BLaER1 treated with 17β-estradiol and CSF1 and Interleukin-3, amounts not matched to agents 10 nM and 100 nM (cell line): ENCODE measurements at regions not wholly inside any gene's neighbourhood (a gene's known extent, or its start where the extent isn't known, plus 50 kb on each side); places are given as distances from the start of the nearest gene placed in this dataset.

Source experiments
- H3K27ac ChIP-seq, 11 experiments: shearing (Covaris generic); formaldehyde crosslinking; 2 replicates each; pipeline ENCODE4 v1.8.1; 2022
- H3K27me3 ChIP-seq, 11 experiments: shearing (Covaris generic); formaldehyde crosslinking; 2 replicates each; pipeline ENCODE4 v1.8.1; 2022
- H3K36me3 ChIP-seq, 11 experiments: shearing (Covaris generic); formaldehyde crosslinking; 2 replicates each; pipeline ENCODE4 v1.8.1; 2022
- H3K4me1 ChIP-seq, 10 experiments: shearing (Covaris generic); formaldehyde crosslinking; 2 replicates each; pipeline ENCODE4 v1.8.1; 2022
- H3K4me2 ChIP-seq, 11 experiments: shearing (Covaris generic); formaldehyde crosslinking; 2 replicates each; pipeline ENCODE4 v1.8.1; 2022
- H3K4me3 ChIP-seq, 10 experiments: shearing (Covaris generic); formaldehyde crosslinking; 2 replicates each; pipeline ENCODE4 v1.8.1; 2022
- H3K9ac ChIP-seq, 11 experiments: shearing (Covaris generic); formaldehyde crosslinking; 2 replicates each; pipeline ENCODE4 v1.8.1; 2022
- H3K9me3 ChIP-seq, 11 experiments: shearing (Covaris generic); formaldehyde crosslinking; replicated peaks in 1 of 11; 2 replicates each; pipeline ENCODE4 v1.8.1; 2022
- H4K20me1 ChIP-seq, 11 experiments: shearing (Covaris generic); formaldehyde crosslinking; 2 replicates each; pipeline ENCODE4 v1.8.1; 2022
- Cebpa-rat ChIP-seq, 11 experiments: shearing (Covaris generic); IDR thresholded peaks; 2 replicates each; pipeline ENCODE4 v1.8.1; 2022

GRCh38 chr2:215553946-215554345, 118.1 kb upstream of the FN1 start:
- H3K9ac ChIP-seq, result no peak overlapping the region

GRCh38 chr2:215552144-215552580, 116.3 kb upstream of the FN1 start:
- no peak for TF ChIP-seq Cebpa-rat (IDR thresholded peaks at IDR 0.05)

More at GRCh38 chr2:215553946-215554345, 118.1 kb upstream of the FN1 start:
- Histone ChIP-seq H3K9me3 (no peaks in the 10 kb centered on the region), H4K20me1 (no peaks in the 10 kb centered on the region), H3K4me1 (no peaks in the 10 kb centered on the region; a peak in 1 of 20 replicates), H3K27me3 (no peaks in the 10 kb centered on the region), H3K4me3 (no peak overlapping the region), H3K4me2 (no peak overlapping the region), H3K36me3 (no peaks in the 10 kb centered on the region), H3K27ac (no peak overlapping the region)
- TF ChIP-seq Cebpa-rat (IDR thresholded peaks at IDR 0.05), result no peak

GRCh38 chr2:215550331-215550730, 114.5 kb upstream of the FN1 start:
- Histone ChIP-seq H3K4me1 (no peaks in the 10 kb centered on the region), H3K9me3 (no peaks in the 10 kb centered on the region), H3K27ac (no peak overlapping the region), H3K36me3 (no peaks in the 10 kb centered on the region), H3K27me3 (no peaks in the 10 kb centered on the region), H3K9ac (no peak overlapping the region), H3K4me2 (no peak overlapping the region), H3K4me3 (no peak overlapping the region), H4K20me1 (no peaks in the 10 kb centered on the region)
- TF ChIP-seq Cebpa-rat (IDR thresholded peaks at IDR 0.05), result no peak

More at GRCh38 chr2:215552144-215552580, 116.3 kb upstream of the FN1 start:
- Histone ChIP-seq H3K4me3 (no peak overlapping the region), H3K36me3 (no peaks in the 10 kb centered on the region), H3K9me3 (no peaks in the 10 kb centered on the region), H3K9ac (no peak overlapping the region), H3K27ac (no peak overlapping the region), H3K4me1 (no peaks in the 10 kb centered on the region; a peak in 1 of 20 replicates), H4K20me1 (no peaks in the 10 kb centered on the region), H3K27me3 (no peaks in the 10 kb centered on the region), H3K4me2 (no peak overlapping the region)

- no peak for TF ChIP-seq Cebpa-rat (IDR thresholded peaks at IDR 0.05)
- H3K9ac ChIP-seq, result no peak overlapping the region
These were observed 112.8 kb upstream of the FN1 start for GRCh38 chr2:215548714-215549113.

GRCh38 chr2:215542690-215543089, 106.8 kb upstream of the FN1 start:
- Histone ChIP-seq H4K20me1 (no peaks in the 10 kb centered on the region), H3K4me3 (no peak overlapping the region), H3K4me2 (no peak overlapping the region), H3K4me1 (peaks cover 0 to 3% (median under 1%) of the 10 kb centered on the region in 10 experiments; a peak in 9 of 20 replicates), H3K9ac (no peak overlapping the region), H3K36me3 (no peaks in the 10 kb centered on the region), H3K27me3 (no peaks in the 10 kb centered on the region), H3K27ac (no peak overlapping the region), H3K9me3 (peaks cover 0 to 10% (median 0%) of the 10 kb centered on the region in 11 experiments; a peak in 3 of 22 replicates)
- no peak for TF ChIP-seq Cebpa-rat (IDR thresholded peaks at IDR 0.05)

More at GRCh38 chr2:215548714-215549113, 112.8 kb upstream of the FN1 start:
- Histone ChIP-seq H3K4me3 (no peak overlapping the region), H3K36me3 (no peaks in the 10 kb centered on the region), H3K9me3 (no peaks in the 10 kb centered on the region), H3K4me1 (no peaks in the 10 kb centered on the region), H4K20me1 (no peaks in the 10 kb centered on the region), H3K27ac (no peak overlapping the region), H3K27me3 (no peaks in the 10 kb centered on the region), H3K4me2 (no peak overlapping the region)

- no peak for TF ChIP-seq Cebpa-rat (IDR thresholded peaks at IDR 0.05)
- Histone ChIP-seq H3K27ac (no peak overlapping the region), H3K4me1 (peaks cover 0 to 24% (median 6%) of the 10 kb centered on the region in 10 experiments; a peak in 12 of 20 replicates), H3K27me3 (no peaks in the 10 kb centered on the region), H3K36me3 (no peaks in the 10 kb centered on the region), H3K4me2 (no peak overlapping the region), H3K9ac (no peak overlapping the region), H4K20me1 (no peaks in the 10 kb centered on the region), H3K4me3 (no peak overlapping the region), H3K9me3 (peaks cover 0 to 13% (median 0%) of the 10 kb centered on the region in 11 experiments; a peak in 3 of 22 replicates)
These were observed 104.8 kb upstream of the FN1 start for GRCh38 chr2:215540658-215541057.

- TF ChIP-seq Cebpa-rat (IDR thresholded peaks at IDR 0.05), result no peak
These were observed 101.7 kb upstream of the FN1 start for GRCh38 chr2:215537611-215538010.

GRCh38 chr2:215536510-215536909, 100.6 kb upstream of the FN1 start:
- TF ChIP-seq Cebpa-rat (IDR thresholded peaks at IDR 0.05), result no peak
- Histone ChIP-seq H3K27me3 (no peaks in the 10 kb centered on the region), H3K9ac (no peak overlapping the region), H3K36me3 (no peaks in the 10 kb centered on the region), H3K4me2 (peak overlapping the region in 6 of 11 experiments; percentile 23 to 46 (median 35); a peak in 10 of 22 replicates), H4K20me1 (no peaks in the 10 kb centered on the region), H3K27ac (no peak overlapping the region; a peak in 1 of 22 replicates), H3K4me1 (peaks cover 0 to 40% (median 6%) of the 10 kb centered on the region in 10 experiments; a peak in 12 of 20 replicates), H3K9me3 (peaks cover 7 to 25% (median 11%) of the 10 kb centered on the region in 11 experiments; a peak in 17 of 22 replicates), H3K4me3 (no peak overlapping the region)

More at GRCh38 chr2:215537611-215538010, 101.7 kb upstream of the FN1 start:
- Histone ChIP-seq H4K20me1 (no peaks in the 10 kb centered on the region), H3K4me3 (no peak overlapping the region), H3K36me3 (no peaks in the 10 kb centered on the region), H3K4me2 (peak overlapping the region in 7 of 11 experiments; percentile 11 to 61 (median 28); a peak in 10 of 22 replicates), H3K9ac (no peak overlapping the region), H3K27ac (peak overlapping the region in 1 of 11 experiments; percentile 26; a peak in 1 of 22 replicates), H3K9me3 (peaks cover 7 to 25% (median 11%) of the 10 kb centered on the region in 11 experiments; a peak in 17 of 22 replicates), H3K4me1 (peaks cover 0 to 39% (median 6%) of the 10 kb centered on the region in 10 experiments; a peak in 12 of 20 replicates), H3K27me3 (no peaks in the 10 kb centered on the region)

GRCh38 chr2:215535741-215536140, 99.9 kb upstream of the FN1 start:
- no peaks in the 10 kb centered on the region for H4K20me1 ChIP-seq
- peaks cover 0 to 40% (median 6%) of the 10 kb centered on the region in 10 experiments; a peak in 12 of 20 replicates for H3K4me1 ChIP-seq
- no peaks in the 10 kb centered on the region for H3K27me3 ChIP-seq
- H3K9ac ChIP-seq, result no peak overlapping the region
- no peaks in the 10 kb centered on the region for H3K36me3 ChIP-seq
- TF ChIP-seq Cebpa-rat (IDR thresholded peaks at IDR 0.05), result no peak
- H3K4me3 ChIP-seq, result no peak overlapping the region
- peaks cover 7 to 25% (median 11%) of the 10 kb centered on the region in 11 experiments; a peak in 17 of 22 replicates for H3K9me3 ChIP-seq
- no peak overlapping the region for H3K27ac ChIP-seq
- H3K4me2 ChIP-seq, result peak overlapping the region in 3 of 11 experiments; percentile 24 to 46 (median 40); a peak in 4 of 22 replicates
